ES-I3 (cell line): ENCODE measurements at regions not wholly inside any gene's neighbourhood (a gene's known extent, or its start where the extent isn't known, plus 50 kb on each side); places are given as distances from the start of the nearest gene placed in this dataset.

Experiments used
- H3K36me3 ChIP-seq: 2 replicates; pipeline ENCODE4 v1.6.1; 2013; ENCODE audit warnings: mild to moderate bottlenecking, low read length, control low read depth, moderate library complexity; ENCODE audit not compliant: insufficient read depth
- H3K4me1 ChIP-seq: 2 replicates; pipeline ENCODE4 v1.6.1; 2013; ENCODE audit warnings: mild to moderate bottlenecking, control low read depth, low read length; ENCODE audit not compliant: insufficient read depth
- H3K9ac ChIP-seq: 2 replicates; pipeline ENCODE4 v1.6.1; 2013; ENCODE audit warnings: low read depth, mild to moderate bottlenecking, low read length, moderate library complexity
- H3K9me3 ChIP-seq: 2 replicates; pipeline ENCODE4 v1.6.1; 2013; ENCODE audit warnings: mild to moderate bottlenecking, low read length, moderate library complexity; ENCODE audit not compliant: control insufficient read depth, insufficient read depth

DNA sequence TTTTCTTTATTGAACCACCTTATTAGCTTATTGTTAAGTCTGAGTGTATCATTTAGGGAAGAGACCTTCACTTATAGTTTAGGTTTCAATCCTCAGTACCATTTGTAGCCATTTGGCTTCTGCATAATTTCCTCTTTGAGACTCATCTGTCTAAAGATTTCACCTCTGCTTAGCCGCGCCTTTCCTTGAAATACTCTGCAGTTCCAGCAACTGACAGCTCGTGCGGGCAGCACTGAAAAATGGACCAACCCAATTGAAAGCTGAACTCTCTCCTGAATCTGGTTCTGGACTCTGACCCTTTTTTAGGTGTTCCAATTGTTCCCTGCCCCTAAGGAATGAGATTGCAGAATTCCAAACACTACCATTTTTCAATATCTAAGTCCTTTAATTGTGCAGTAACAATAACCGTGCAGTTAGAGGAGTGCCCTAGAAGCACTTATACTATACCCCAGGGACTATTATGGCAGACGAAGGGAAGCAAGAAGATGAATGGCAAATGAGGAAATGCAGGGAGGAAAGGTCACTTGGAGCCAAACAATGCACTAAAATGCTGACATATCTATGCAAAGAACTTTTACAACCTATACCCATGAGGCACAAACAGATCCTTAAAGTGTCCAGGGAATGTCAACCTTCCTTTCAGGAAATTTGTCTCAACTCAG is 50.1 kb upstream of the PDE4D start:
- no peak overlapping the region for H3K9ac ChIP-seq
- no peaks in the 10 kb centered on the region for H3K9me3 ChIP-seq
- peaks cover 6% of the 10 kb centered on the region; the same call in 1 of the 2 replicates for H3K4me1 ChIP-seq
- H3K36me3 ChIP-seq, result no peaks in the 10 kb centered on the region
